DMS114 treated with DMSO at 0.1 percent for 48 hours (cell line): ENCODE measurements at regions not wholly inside any gene's neighbourhood (a gene's known extent, or its start where the extent isn't known, plus 50 kb on each side); places are given as distances from the start of the nearest gene placed in this dataset.
"Not testable (repeated sequence)": the region's sequence is repeated elsewhere in the genome, so short reads cannot be mapped to it uniquely, and the experiment has no call there.

ENCODE experiments used
- DNase-seq: peaks from one replicate; lab custom pipeline; 2025; ENCODE audit not compliant: unreplicated experiment; lab: John Stamatoyannopoulos, UW

DNA sequence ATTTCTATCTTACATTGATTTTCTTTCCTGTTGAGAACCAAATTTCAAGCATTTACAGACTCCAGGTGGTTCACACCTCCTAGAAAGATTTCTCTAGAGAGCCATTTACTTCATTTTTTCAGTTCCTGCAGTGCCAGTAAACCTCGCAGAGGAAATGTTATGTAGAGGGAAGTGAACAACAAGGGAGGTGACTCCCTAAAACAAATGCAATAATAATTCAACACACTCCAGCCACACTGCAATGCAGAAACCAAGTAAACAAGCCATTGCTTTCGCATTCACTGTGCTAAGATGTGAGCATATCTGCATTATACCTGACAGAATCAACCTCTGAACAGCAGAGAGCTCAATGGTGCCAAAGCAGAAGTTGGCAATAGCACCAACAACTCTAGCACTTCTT lies 215.1 kb downstream of the RBM26 start:
- DNase-seq: no peak

GRCh38 chr13:79187917-79188690 lies 218.0 kb downstream of the RBM26 start:
- DNase-seq: no peak

DNA sequence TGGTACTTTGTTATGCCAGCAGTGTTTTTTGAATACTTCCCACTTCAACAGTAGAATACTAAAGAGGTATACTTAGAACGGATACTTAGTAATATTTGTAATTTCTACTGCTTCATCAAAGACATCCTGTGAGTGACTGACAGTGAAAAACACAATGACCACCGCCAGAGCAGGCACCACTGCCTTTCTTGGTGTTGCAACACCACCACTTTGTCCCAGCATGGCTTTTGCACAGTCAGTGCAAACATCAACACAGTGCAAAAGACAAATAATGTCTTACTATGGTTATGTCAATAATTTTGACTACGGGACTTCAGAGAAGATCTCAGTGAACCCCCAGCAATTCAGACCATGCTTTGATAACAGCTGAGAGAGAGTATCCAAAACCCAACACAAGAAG lies 220.5 kb downstream of the RBM26 start:
- no peak for DNase-seq

GRCh38 chr13:79183231-79183630 lies 222.8 kb downstream of the RBM26 start:
- DNase-seq: no peak

DNA sequence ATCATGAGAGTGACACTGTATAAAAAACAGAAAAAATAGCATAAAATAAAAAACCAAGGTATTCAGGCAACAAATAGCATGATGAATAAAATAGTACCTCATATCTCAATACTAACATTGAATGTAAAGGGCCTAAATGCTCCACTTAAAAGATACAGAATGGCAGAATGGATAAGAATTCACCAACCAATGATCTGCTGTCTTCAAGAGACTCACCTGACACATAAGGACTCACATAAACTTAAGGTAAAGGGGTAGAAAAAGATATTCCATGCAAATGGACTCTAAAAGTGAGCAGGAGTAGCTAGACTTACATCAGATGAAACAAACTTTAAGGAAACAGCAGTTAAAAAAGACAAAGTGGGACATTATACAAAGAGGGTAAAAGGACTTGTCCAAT lies 232.4 kb downstream of the RBM26 start:
- DNase-seq: not testable (repeated sequence)

- DNase-seq: not testable (repeated sequence)
Measured at GRCh38 chr13:79172924-79173323, 233.1 kb downstream of the RBM26 start.

DNA sequence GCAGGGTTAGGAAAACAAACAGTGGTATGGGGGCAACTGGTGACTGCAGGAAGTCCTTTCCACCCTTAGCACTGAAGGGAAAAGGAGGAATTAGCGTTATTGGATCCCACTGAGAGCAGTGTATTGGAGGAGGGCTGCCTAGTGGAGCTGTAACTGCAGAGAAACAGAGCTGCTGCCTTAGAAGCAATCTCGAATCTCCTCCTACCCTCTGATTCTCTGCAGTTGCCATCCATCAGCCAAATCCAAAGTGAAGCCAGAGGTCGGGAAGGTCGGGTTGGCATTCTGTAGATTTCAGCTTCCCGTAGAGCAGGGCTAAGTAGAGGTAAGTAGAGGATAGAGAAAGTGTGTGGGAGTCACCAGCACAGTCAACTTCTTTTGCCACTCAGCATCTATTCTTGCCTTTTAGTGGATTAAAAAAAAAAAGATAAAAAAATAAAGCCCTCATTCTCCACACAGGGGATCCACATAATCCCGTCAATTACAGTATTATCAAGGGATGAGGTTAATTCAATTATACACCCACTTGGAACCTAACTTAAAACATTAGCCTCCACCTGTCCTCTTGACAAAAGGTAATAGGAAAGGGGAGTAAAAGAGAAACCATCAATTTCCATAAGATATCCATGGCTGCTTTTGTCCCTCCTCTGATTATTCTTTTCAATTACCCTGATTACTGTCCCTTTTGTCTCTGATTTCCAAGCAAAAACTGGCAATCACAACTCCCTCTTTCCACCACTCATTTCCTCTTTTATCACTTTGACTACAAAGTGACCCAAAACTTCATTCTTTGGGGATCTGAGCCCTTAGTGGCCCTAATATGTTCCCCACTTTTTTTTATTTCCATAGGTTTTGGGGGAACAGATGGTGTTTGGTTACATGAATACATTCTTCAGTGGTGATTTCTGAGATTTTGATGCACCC lies 234.7 kb downstream of the RBM26 start:
- DNase-seq: no peak

DNA sequence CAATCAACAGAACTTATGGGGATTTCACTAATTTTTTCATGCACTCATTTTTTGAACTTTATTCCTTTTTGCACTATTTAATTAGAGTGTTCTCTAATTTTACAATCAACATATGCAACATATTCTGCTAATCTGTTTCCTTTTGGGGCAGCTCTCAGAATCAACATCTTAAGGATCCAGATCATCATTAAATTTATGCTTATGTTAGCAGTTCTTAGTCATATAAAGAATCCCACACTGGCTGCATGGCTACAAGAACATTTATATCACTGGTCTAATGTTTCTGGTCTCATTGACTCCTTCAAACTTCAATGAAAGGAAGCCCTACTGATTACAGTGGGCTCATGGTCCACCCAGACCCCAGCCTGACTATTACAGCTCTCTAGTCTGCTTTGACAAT lies 245.2 kb downstream of the RBM26 start:
- no peak for DNase-seq

- no peak for DNase-seq
Measured at GRCh38 chr13:79155883-79156282, 250.2 kb downstream of the RBM26 start.

- no peak for DNase-seq
Measured at GRCh38 chr13:79149210-79149609, 256.8 kb downstream of the RBM26 start.

DNA sequence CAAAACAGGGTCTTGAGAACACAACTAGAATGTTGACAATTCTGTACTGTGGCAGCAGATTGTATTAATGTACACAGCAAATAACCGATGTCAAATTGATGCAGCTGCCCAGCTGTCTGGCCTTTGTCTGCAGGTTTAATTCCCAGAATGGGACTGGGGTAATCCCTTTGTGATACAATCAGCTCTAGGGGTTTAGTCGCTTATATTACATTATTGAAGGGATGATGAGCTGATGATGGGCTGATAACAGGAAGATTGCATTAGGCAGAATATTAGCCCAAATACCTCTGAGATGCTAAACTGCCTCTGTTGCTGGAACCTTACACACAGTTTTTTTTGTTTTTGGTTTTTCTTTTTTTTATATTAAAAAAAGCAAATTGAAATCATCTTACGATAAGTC lies 265.0 kb downstream of the RBM26 start:
- DNase-seq: no peak

DNA sequence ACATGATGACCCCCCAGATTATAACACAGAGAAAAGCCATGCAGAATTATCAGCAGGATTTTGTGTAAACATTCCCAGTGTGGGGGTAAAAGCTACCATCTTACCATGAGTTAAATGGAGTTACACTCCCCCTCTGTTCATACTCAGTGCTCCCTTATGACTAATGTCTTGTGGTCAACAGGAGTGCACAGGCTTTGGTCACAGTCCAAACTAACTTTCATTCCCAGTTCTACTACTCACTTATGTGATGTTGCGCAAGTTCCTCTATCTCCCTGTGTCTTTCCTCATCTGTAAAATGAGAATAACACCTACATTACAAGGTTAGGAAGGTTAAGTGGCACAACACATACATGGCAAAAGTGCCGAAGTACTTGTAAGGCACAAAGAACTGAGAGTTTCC lies 277.9 kb downstream of the RBM26 start:
- DNase-seq: no peak

DNA sequence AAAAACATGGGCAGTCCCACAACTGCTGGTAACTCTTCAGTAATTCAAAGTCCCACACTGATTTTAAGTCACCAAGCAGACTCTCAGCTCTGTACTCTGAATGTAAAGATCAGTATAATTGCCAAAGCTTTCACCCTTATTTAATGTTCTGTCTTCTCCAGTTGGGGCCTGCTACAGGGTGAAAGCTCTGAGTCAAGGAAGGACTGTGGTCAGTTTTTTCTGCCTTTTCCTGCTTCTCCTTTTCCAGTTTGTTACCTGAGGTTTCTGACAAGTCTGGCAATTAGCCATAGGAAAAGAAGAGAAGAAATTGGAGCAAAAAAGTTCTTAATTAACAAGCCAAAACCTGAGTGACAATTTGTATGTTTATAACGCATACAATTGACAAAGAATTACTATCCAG lies 279.3 kb downstream of the RBM26 start:
- DNase-seq: no peak

GRCh38 chr13:79124183-79124582 lies 281.9 kb downstream of the RBM26 start:
- DNase-seq: no peak

DNA sequence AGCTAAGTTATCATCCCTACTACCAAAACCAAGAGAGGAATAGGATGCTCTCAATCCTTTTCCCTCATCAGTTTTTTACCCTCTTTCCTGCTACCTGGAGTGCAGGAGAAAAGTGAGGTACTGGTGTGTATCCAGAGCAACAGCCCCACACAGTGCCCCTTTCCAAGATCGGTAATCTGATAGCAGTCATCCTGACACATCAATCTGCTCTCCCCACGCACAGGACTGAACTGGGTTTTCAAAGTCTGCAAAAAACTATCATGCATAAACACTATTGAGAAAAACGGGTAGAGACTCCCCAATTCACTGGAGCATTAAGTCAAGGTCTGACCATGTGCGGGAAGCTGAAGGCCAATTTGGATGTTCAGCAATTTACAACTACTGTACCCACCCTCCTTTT lies 284.8 kb downstream of the RBM26 start:
- no peak for DNase-seq

- DNase-seq: no peak
Measured at GRCh38 chr13:79119578-79120107, 286.4 kb downstream of the RBM26 start.

DNA sequence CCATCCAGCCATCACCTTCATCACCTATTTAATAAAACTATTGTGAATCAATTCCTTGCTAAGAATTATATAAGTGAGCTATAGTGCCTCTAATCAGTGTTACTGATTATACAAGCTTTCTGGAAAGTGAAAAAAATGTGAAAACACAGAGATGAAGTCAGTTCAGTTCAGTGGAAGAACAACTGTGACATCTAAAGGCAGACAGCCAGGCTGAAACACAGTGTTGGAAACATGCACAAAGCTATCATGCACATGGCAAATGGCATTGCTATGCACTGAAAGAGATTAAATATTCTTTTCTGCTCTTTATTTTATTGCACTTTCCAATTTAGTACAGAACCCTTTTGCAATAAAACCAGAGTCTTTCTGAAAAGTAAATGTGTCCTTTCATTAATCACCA lies 294.0 kb downstream of the RBM26 start:
- no peak for DNase-seq

DNA sequence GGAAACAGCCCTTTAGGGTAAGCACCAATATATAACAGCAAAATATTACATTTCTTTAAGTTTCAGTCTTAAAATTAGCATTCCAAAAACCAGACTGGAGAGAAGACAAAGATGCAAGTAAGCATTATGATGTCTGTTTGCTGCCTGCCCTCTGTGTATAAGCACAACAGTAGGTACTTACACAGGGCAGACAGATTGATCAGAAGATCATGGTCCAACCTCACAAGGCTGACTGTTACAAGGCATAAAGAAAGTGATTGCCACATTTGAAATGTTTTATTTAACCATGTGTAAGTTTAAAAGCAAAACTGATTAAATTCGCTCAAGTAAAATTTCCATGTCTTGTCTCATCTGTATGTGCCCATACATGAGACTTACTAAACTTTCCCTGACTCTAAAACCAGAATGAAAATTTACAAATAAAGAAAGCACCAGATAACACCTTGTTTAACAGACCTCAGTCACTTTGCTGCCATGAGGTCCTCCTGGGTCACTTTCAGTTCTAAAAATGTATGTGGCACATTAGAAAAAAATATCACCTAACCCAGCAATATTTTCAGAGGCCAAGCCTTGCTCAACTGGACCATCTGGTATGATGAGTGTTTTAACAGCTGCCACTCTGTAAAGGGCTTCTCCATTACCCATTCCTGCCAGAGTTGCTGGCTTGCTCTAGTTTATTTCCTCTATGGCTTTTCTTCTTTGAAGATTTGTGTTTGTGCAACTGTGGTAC lies 297.0 kb downstream of the RBM26 start:
- no peak for DNase-seq

GRCh38 chr13:79098596-79098995 lies 307.5 kb downstream of the RBM26 start:
- DNase-seq: no peak

DNA sequence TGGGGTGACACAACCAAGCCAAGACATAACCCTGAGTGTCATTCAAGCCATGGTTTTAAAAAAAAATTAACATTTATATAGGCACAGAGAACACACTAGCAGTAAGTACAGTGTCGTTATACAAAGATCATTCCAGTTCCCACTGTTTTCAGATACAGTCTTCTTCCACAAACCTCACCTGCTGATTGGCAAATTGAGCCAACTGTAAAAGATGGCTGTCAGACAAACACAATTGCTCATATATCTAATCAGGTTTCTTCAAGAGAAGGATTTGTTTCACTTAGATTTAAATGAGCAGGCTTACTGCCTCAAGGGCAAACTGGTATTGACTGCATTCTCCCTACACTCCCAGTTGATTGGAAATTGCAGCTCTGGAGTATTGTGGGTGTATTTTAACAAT lies 308.9 kb downstream of the RBM26 start:
- DNase-seq: no peak

DNA sequence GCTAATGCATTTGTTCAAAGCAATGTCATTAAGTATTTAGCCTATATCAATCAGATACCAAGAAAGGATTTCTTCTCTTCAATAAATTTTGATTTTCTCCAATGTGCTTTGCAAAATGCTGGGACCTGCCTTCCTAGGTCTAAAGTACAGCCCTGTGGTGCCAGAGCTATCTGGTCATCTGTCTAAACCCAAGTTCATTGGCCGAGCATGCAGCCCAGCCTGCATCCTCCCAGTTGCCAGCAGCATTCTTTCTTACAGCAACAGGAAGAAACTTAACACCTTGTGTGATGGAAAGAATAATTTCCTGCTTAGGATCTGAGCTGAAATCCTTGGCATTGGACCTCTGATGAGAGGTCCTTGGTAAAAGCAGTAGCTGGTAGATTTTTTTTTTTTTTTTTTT lies 310.0 kb downstream of the RBM26 start:
- no peak for DNase-seq
